ENCODE measurements at regions not wholly inside any gene's neighbourhood (a gene's known extent, or its start where the extent isn't known, plus 50 kb on each side); places are given as distances from the start of the nearest gene placed in this dataset.
"Not testable (repeated sequence)": the region's sequence is repeated elsewhere in the genome, so short reads cannot be mapped to it uniquely, and the experiment has no call there.

DNA sequence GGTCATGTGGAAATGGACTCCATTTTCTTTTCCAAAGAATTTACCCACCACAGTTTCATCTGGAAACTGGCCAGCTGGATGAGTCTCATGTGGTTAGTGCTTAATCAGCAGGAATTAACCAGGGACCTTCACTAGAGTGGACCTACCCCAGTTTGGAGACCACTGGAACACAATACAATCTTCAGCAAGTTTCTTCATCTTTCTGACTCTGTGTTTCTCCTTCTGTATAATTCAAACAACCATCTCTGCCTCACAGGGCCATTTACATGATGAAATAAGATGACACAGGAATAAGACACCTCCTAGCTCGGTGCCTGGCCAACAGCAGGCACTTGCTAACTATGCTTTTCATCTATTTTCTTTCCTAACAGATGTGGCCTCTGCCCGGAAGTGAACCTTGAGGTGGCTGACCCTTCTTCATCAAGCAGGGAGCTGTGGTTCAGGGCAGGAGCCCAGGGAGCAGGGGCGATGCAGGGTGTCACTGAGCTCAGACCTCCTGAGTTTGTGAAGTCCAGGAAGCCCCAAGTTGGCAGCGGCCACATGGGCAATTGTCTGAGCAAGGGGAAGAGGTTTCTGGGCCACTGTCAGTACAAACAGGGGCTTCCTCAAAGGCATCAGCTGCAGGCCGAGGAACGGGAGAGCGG is 98.8 kb downstream of the SOD2 start:
- DNase-seq (ENCODE audit: low read depth in 2 of 2): peak in 1 of 2 donors; percentile 16

GRCh38 chr6:159590835-159591234 is 102.2 kb downstream of the SOD2 start:
- no peak for DNase-seq (ENCODE audit: low read depth in 2 of 2)

- DNase-seq (ENCODE audit: low read depth in 2 of 2): no peak
Measured at GRCh38 chr6:159586684-159587083, 106.4 kb downstream of the SOD2 start.

- DNase-seq (ENCODE audit: low read depth in 2 of 2): no peak
Measured at GRCh38 chr6:159582736-159583135, 110.3 kb downstream of the SOD2 start.

DNA sequence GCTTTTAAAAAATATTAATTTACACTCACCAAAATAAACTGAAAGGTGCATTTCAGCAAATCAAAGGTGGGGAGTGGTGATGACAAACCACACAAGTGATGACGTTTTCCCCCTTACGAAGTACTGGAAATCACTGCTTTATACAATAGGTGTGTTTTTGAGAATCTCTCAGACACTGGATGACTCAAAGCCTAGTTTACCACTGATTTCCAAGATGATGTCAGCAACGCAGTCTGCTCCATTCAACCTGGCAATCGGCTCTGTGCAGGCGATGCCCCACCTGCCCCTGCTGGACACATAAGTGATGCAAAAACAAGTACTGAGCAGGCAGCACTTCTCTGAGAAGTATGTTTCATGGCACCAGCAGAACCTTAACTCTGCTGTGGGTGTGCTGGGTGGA is 114.4 kb downstream of the SOD2 start:
- DNase-seq (ENCODE audit: low read depth in 2 of 2): no peak

DNA sequence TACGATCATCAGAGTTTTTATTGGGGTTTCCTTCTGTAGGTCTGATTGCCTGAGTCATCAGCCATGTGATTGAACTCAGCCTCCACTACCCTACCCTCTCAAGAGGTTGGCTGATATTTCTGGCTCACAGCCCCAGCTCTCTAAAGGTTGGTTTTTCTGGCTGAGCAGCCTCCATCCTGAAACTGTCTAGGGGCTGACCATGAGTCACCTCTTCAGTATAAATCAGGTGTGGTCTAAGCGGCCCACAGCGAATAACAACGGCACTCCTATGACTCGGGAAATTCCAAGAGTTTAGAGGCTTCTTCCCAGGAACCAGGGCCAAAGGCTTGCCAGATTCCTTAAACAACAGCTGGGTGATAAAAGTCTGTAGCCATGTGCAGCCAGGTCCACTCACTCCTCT is 115.5 kb downstream of the SOD2 start:
- no peak for DNase-seq (ENCODE audit: low read depth in 2 of 2)

DNA sequence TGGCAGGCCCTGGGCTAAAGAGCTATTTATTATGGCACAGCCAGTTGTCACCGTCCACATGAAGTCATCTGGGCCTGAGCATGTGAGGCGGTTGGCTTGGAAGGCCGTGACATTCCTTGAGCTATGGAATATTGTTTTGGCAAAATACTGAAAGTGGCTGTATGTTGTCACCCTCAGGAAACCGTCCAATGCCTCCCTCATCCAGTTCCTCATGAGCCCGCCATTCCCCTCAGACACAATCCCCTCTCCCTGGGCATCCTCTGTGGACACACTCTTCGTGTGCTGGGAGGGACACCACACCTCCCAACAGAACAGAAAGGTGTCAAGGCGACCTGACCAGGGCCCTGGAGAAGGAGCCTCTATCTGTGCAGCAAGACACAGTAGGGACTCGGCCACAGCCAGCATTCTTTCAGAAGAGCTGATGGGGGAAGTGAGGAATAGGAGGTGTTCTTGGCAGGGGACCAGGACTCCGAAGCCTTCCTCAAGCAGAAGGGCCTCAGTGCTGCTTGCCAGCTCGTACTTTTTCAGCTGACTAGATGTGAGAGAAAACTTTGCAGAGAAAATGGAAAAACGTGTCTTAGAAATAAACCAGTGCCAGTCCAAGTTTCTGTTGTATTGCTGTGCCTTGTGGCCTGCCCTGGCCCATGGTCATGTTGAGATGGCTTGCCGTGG is 120.5 kb downstream of the SOD2 start:
- no peak for DNase-seq (ENCODE audit: low read depth in 2 of 2)

GRCh38 chr6:159565181-159565710 is 127.8 kb downstream of the SOD2 start:
- no peak for DNase-seq (ENCODE audit: low read depth in 2 of 2)

DNA sequence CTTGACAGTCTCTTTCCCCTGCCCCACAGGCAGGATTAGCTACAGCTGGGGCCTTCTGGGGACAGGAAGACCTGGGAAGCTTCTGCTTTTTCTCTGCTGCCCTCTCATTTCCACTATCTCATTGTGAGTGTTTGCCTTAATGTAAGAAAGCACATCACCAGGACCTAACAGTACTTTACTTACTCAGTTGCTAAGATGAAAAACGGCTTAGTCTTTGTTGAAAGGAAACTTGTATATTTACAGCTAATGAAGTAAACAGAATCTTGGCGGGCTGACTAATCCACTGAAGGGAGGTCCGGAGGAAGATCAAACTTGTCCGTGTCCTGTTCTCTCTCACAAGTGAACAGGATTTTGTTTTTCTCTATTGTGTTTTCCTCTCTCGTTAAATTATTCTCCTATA is 128.6 kb downstream of the SOD2 start:
- no peak for DNase-seq (ENCODE audit: low read depth in 2 of 2)

- no peak for DNase-seq (ENCODE audit: low read depth in 2 of 2)
Measured at GRCh38 chr6:159557031-159557430, 136.0 kb downstream of the SOD2 start.

DNA sequence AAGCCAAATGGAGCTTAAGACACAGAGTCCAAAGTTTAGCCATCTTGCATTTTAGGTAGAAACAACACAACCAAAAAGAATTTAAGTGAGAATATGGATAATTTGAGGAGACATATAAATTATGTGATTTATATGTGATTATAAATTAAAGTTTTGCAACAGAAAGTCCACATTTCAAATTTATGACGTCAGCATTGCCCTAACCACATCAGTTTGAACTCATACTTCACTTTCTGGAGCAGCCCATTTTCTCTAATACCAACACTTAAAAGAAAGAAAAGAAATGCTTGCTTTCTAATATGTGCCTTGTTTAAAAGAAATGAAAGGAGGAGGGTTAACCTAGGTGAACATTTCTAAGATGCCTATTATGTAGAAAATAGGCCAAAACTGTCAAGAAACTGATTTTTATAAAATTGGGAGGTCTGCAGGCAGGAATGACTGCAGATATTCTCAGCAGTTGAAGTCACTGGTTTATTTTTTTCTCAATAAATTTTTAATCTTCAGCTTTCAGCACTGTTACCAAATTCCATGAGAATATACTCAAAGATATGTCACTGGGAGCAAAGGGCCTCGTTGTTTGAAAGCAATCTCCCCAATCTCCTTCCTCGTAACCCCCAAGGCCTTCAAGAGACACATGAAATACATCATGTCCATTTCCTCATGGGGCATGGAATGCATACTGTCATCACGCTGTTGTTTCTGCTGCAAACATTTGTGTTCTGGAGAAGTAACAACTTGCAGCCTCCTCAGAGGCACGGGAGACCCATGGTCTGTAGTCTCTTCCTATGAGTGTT is 137.8 kb downstream of the SOD2 start:
- DNase-seq (ENCODE audit: low read depth in 2 of 2): no peak

- no peak for DNase-seq (ENCODE audit: low read depth in 2 of 2)
Measured at GRCh38 chr6:159541296-159541695, 151.7 kb downstream of the SOD2 start.

DNA sequence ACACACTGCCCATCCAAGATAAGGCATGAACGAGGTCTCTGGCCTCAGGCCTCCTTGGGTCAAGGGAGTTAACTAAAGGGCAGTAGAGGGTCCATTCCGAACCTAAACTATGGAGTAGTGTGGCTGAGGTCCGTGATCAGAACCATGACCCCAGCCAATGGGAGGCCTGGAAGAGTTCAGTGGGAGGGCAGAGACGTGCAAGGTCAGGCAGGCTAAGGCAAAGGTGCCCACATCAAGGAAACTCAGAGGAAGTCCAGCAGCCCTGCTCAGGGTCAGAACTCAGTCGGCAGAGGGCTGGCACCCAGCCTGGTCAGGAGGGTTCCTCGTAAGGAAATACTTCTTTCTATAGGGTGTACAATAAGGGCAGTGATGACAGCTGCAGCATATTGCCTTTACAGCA is 152.2 kb downstream of the SOD2 start:
- DNase-seq (ENCODE audit: low read depth in 2 of 2): no peak

GRCh38 chr6:159540152-159540551 is 152.9 kb downstream of the SOD2 start:
- DNase-seq (ENCODE audit: low read depth in 2 of 2): no peak

- not testable (repeated sequence) for DNase-seq (ENCODE audit: low read depth in 2 of 2)
Measured at GRCh38 chr6:159538031-159538430, 155.0 kb downstream of the SOD2 start.

DNA sequence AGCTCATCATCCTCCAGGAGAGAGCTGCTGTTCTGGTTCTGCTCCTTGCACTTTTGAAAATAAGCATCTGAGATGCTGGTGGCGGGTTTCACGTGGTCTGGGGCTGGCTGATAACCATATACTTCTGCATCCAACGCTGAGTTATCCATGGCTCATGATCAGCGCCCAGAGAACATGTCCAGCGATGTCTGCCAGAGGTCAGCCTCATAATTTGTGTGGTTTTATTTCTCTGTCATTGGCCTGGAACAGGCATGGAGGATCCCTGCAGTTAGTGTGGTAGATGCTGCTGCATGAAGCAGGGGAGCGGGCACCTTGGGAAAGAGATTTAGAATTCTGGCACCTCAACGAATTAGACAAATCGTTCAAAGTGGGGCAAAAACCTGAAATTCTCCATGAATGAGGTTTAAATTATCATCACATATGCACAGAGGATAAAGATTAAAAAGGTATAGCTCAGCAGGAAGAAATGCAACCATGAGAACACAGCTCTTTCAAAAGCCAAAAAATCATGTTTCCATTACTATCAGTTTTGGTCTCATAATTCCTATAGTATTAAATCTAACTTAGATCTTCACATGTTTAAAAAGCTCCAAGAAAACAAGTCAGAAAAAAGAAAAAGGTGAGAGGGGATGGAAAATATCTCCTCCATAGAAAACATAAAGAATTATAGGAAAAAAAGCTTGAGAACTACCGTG is 157.2 kb downstream of the SOD2 start:
- no peak for DNase-seq (ENCODE audit: low read depth in 2 of 2)

DNA sequence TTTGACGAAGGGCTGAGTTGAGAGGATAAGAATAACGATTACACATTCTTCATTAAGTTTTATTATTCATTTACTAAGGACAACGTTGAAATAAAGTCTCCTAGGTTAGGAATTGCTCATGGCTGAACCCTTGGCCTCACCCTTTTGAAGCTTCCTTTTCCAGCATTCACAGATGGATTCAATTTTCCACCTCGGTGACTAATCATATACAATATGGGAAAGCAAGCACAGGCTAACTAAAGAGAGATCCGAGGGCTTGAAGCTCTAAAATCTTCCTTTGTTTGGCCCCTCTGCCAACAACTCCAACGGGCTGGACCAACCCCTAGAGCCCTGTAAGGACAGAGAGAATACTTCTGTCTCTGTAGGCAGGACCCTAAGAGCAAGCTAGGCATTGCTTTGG is 159.5 kb downstream of the SOD2 start:
- no peak for DNase-seq (ENCODE audit: low read depth in 2 of 2)

DNA sequence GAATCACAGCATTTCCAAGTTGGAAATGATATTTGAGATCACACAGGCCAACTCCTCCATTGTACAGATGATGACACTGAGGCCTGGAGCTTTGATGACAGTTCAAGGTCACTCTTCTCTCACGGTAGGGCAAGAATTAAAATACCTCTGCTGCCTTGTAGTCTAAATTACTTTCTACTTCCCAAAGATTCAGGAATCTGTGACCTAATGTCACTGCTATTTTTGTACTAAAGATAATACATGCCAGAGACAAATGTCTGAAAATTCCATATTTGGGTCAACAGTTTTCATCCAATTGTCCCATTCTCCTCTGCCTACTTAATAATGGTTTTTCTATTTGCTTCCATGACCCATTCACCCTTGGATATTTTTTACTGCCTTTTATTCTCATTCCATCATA is 160.0 kb downstream of the SOD2 start:
- DNase-seq (ENCODE audit: low read depth in 2 of 2): no peak

- DNase-seq (ENCODE audit: low read depth in 2 of 2): no peak
Measured at GRCh38 chr6:159532155-159532554, 160.9 kb downstream of the SOD2 start.

GRCh38 chr6:159529934-159530333 is 163.1 kb downstream of the SOD2 start:
- no peak for DNase-seq (ENCODE audit: low read depth in 2 of 2)

DNA sequence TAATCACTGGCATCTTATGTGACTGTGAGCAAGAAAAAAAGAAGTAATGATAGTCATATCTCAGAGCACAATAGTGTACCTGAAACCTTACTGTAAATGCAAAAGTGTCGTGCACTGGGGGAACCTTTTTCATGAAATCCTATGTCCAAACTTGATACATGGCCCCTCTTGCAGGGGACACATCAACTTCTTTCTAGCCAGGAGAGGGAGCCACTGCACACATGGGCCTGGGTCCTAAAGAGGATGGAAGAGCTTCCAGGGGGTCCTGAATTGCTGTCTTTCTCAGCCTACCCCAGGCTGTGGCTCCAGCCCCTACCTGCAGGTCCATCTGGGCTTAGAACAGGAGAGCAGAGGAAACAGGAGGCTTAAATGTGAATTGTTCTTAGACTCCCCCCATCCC is 165.7 kb downstream of the SOD2 start:
- no peak for DNase-seq (ENCODE audit: low read depth in 2 of 2)

DNA sequence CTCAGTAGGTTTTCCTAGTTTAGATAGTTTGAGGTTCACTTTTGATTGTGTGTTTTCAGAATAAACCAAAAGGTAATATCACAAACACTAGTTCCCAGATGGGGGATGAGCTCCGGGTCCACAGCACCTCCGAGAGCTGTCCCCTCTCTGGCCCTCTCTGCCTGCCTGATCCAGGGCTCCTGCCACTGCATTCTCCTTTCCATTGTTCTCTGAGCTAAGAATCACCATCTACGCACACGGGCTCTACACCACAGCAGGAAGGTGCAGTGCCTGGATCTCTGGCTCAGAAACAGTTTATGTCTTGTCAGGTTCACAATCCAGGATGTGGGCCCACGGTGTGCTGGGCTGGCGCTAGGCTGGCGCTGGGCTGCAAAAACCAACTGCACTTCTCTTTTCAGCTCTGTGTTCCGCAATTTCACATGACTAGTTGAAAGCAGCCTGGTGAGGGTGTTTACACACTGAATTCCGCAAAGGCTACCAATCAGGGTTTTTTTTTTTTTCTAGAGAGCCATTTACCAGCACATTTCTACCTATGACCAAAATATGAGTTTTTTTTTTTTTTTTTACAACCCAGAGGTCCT is 167.5 kb downstream of the SOD2 start:
- no peak for DNase-seq (ENCODE audit: low read depth in 2 of 2)
